Activated B cell treated with CpG ODN at 0.5 μM for 24 hours (primary cell): ENCODE measurements at regions not wholly inside any gene's neighbourhood (a gene's known extent, or its start where the extent isn't known, plus 50 kb on each side); places are given as distances from the start of the nearest gene placed in this dataset.

Experiments used
- ATAC-seq: fragments of 200-7000 bp; cut with Tn5 transposase; one replicate; pipeline ENCODE4 v1.10.0; 2021; ENCODE audit warnings: low read depth, mild to moderate bottlenecking, moderate library complexity
- CTCF ChIA-PET: fragments of 350-600 bp; sonication (Branson Sonifier 250); formaldehyde crosslinking; loops from one replicate; lab custom pipeline; 2021; ENCODE audit warnings: antibody characterized with exemption; lab: Charles Lee
- POLR2A ChIA-PET: fragments of 350-600 bp; sonication (Branson Sonifier 250); formaldehyde crosslinking; loops from one replicate; lab custom pipeline; 2021; ENCODE audit warnings: antibody characterized with exemption; lab: Charles Lee
- DNase-seq: peaks from one replicate; pipeline ENCODE4 v3.0.0; 2022
- H3K27ac Mint-ChIP-seq: one replicate; pipeline ENCODE4 v1.8.0; 2020; ENCODE audit warnings: mixed read lengths
- H3K27me3 Mint-ChIP-seq: one replicate; pipeline ENCODE4 v1.8.0; 2021; ENCODE audit warnings: mixed read lengths
- H3K36me3 Mint-ChIP-seq: one replicate; pipeline ENCODE4 v1.8.0; 2021; ENCODE audit warnings: low read depth, mixed read lengths
- H3K4me1 Mint-ChIP-seq: one replicate; pipeline ENCODE4 v1.8.0; 2021; ENCODE audit warnings: mixed read lengths
- H3K4me3 Mint-ChIP-seq: one replicate; pipeline ENCODE4 v1.8.0; 2020; ENCODE audit warnings: mild to moderate bottlenecking, mixed read lengths
- H3K9me3 Mint-ChIP-seq: one replicate; pipeline ENCODE4 v1.8.0; 2020; ENCODE audit warnings: mixed read lengths
- intact Hi-C: fragments of 100-400 bp; cut with micrococcal nuclease; formaldehyde crosslinking; loops from one replicate; pipeline ENCODE4 v1.15.1; 2024
- TF ChIP-seq, protein P1 (sequence below): fragments of 200-600 bp; IDR thresholded peaks from one replicate; pipeline ENCODE4 v1.8.0; 2022; ENCODE audit warnings: antibody characterized with exemption, mild to moderate bottlenecking

DNA sequence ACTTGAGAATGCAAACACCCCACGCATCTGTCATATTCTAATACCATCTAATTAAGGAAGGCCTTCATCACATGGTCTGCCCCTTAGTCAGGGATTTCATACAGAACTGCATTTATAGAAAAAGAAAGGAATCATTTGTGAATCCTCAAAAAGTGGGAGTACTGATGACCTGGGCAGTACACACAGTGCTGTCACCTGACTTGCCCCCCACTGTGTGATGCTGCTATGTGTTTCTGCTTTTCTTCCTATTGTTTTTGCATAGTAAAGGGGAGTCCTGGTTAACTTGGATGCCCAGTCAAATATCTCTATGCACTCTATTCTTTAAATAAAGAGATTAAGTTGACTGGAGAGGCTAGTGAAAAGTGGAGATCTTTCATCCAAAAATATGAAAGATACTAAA is 1921.2 kb upstream of the PRR20A start:
- ChIA-PET POLR2A (no interaction called here), CTCF (no interaction called here)
- DNase-seq (no peak), ATAC-seq (no peak)
- TF ChIP-seq, protein P1, sequence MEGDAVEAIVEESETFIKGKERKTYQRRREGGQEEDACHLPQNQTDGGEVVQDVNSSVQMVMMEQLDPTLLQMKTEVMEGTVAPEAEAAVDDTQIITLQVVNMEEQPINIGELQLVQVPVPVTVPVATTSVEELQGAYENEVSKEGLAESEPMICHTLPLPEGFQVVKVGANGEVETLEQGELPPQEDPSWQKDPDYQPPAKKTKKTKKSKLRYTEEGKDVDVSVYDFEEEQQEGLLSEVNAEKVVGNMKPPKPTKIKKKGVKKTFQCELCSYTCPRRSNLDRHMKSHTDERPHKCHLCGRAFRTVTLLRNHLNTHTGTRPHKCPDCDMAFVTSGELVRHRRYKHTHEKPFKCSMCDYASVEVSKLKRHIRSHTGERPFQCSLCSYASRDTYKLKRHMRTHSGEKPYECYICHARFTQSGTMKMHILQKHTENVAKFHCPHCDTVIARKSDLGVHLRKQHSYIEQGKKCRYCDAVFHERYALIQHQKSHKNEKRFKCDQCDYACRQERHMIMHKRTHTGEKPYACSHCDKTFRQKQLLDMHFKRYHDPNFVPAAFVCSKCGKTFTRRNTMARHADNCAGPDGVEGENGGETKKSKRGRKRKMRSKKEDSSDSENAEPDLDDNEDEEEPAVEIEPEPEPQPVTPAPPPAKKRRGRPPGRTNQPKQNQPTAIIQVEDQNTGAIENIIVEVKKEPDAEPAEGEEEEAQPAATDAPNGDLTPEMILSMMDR: no peak
- no peaks in the 10 kb centered on the region for H3K36me3 Mint-ChIP-seq
- H3K4me1 Mint-ChIP-seq: no peaks in the 10 kb centered on the region
- H3K27ac Mint-ChIP-seq: no peak overlapping the region
- H3K4me3 Mint-ChIP-seq: no peak overlapping the region
- H3K27me3 Mint-ChIP-seq: no peaks in the 10 kb centered on the region
- no peaks in the 10 kb centered on the region for H3K9me3 Mint-ChIP-seq
- intact Hi-C loops: no loop called here

DNA sequence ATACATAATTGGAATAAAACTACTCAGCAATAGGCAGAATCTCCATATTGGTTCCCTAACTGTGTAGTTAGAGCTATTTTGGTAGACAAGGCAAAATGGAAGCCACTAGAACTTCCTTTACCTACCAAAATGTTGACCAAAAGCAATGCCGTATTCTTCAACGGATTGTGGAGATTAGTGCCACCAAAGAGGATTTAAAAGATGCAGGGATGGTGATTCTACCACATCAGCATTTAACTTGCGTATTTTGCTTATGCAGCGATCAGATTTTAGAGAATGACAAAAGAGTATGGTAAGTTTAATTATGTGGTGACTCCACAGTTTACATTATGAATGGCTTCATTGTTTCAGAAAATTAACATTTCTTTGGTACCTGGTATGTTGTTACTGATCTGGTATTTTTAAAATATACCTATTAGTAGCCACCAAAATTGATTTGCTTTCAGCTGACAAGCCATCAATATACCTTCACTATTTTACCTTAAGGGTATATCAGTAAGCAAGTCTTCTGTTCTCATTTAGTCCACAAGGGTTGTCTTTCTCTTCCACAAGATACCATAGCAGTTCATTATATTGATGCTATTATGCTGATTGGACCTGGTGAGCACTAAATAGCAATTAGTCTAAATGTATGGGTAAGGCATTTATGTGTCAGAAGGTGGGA is 1910.7 kb upstream of the PRR20A start:
- Mint-ChIP-seq H3K4me1 (no peaks in the 10 kb centered on the region), H3K4me3 (no peak overlapping the region), H3K36me3 (no peaks in the 10 kb centered on the region), H3K27ac (no peak overlapping the region), H3K27me3 (no peaks in the 10 kb centered on the region), H3K9me3 (peaks cover 11% of the 10 kb centered on the region)
- DNase-seq (no peak), ATAC-seq (no peak)
- ChIA-PET POLR2A (no interaction called here), CTCF (no interaction called here)
- intact Hi-C loops: no loop called here
- TF ChIP-seq, protein P1: no peak

DNA sequence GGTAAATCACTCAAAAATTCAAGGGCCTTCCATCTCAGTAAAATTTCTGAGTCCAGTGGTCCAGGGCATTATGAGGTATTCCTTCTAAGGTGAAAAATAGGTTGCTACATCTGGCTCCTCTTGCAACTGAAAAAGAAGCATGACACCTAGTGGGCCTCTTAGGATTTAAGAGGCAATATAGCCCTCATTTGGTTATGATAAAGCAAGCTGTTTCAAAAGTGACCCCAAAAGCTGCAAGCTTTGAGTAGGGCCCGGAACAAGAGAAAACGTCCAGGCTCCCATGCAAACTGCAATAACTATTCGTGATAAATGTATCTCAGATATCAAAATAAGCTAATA is 1910.2 kb upstream of the PRR20A start:
- no peaks in the 10 kb centered on the region for H3K27me3 Mint-ChIP-seq
- intact Hi-C loops: no loop called here
- TF ChIP-seq, protein P1: no peak
- H3K4me3 Mint-ChIP-seq: no peak overlapping the region
- ChIA-PET POLR2A (no interaction called here), CTCF (no interaction called here)
- ATAC-seq (no peak), DNase-seq (no peak)
- no peaks in the 10 kb centered on the region for H3K4me1 Mint-ChIP-seq
- no peaks in the 10 kb centered on the region for H3K36me3 Mint-ChIP-seq
- no peak overlapping the region for H3K27ac Mint-ChIP-seq
- H3K9me3 Mint-ChIP-seq: peaks cover 11% of the 10 kb centered on the region

DNA sequence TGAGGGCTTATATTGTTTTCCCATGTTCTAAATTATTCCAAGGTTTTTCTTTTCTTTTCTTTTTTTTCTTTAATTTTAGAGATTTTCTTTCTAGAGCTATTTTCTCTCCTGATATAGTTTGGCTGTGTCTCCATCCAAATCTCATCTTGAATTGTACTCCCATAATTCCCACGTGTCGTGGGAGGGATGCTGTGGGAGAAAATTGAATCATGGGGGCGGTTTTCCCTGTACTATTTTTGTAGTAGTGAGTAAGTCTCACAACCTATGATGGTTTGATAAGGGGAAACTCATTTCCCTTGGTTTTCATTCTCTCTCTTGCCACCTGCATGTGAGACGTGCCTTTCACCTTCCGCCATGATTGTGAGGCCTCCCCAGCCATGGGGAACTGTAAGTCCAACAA is 1906.4 kb upstream of the PRR20A start:
- DNase-seq (no peak), ATAC-seq (no peak)
- ChIA-PET CTCF (no interaction called here), POLR2A (no interaction called here)
- intact Hi-C loops: no loop called here
- H3K36me3 Mint-ChIP-seq: no peaks in the 10 kb centered on the region
- TF ChIP-seq, protein P1: no peak
- H3K27me3 Mint-ChIP-seq: no peaks in the 10 kb centered on the region
- H3K4me1 Mint-ChIP-seq: no peaks in the 10 kb centered on the region
- H3K4me3 Mint-ChIP-seq: no peak overlapping the region
- H3K27ac Mint-ChIP-seq: no peak overlapping the region
- H3K9me3 Mint-ChIP-seq: peaks cover 11% of the 10 kb centered on the region

DNA sequence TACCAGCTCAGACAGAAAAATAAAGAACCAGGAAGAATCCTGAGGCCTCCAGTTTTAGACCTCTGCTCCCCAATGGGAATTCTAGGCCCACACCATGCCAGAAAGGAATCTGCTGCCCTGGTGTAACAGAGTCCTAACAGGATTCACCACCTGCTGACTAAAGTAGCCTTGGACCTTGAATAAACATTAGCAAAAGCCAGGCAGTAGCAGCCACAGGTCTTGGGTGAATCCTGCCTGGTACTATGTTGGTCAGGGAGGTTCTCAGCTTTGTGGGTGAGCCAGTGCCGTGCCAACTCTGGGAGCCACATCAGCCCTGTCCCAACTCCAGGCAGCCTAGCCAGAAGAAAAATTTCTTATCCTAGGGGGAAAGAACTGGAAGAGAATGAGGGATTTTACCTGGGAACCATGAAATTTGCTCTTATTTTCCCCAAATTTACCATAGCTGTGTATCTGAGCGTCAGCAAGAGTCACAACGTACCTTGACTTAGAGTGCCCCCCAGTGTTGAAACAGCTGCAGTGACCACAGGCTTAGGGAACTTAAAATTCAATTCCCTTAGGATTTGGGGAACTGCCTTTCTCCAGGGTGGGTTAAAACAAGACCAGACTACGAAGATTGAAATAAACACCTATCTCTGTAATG is 1895.6 kb upstream of the PRR20A start:
- no peaks in the 10 kb centered on the region for H3K36me3 Mint-ChIP-seq
- H3K27ac Mint-ChIP-seq: no peak overlapping the region
- DNase-seq (no peak), ATAC-seq (no peak)
- ChIA-PET POLR2A (no interaction called here), CTCF (no interaction called here)
- intact Hi-C loops: no loop called here
- TF ChIP-seq, protein P1: no peak
- H3K27me3 Mint-ChIP-seq: no peaks in the 10 kb centered on the region
- H3K4me3 Mint-ChIP-seq: no peak overlapping the region
- no peaks in the 10 kb centered on the region for H3K4me1 Mint-ChIP-seq
- H3K9me3 Mint-ChIP-seq: peaks cover 12% of the 10 kb centered on the region
